Germinal center (tissue), 1 donor: ENCODE measurements at regions not wholly inside any gene's neighbourhood (a gene's known extent, or its start where the extent isn't known, plus 50 kb on each side); places are given as distances from the start of the nearest gene placed in this dataset.
A peak's percentile ranks its signal among the peaks of the same experiment; 100 is the strongest.
"Not testable (repeated sequence)": the region's sequence is repeated elsewhere in the genome, so short reads cannot be mapped to it uniquely, and the experiment has no call there.

Experiments used
- DNase-seq: peaks from one replicate; pipeline ENCODE4 v3.0.0; 2012; ENCODE audit warnings: mixed read lengths, low spot score

DNA sequence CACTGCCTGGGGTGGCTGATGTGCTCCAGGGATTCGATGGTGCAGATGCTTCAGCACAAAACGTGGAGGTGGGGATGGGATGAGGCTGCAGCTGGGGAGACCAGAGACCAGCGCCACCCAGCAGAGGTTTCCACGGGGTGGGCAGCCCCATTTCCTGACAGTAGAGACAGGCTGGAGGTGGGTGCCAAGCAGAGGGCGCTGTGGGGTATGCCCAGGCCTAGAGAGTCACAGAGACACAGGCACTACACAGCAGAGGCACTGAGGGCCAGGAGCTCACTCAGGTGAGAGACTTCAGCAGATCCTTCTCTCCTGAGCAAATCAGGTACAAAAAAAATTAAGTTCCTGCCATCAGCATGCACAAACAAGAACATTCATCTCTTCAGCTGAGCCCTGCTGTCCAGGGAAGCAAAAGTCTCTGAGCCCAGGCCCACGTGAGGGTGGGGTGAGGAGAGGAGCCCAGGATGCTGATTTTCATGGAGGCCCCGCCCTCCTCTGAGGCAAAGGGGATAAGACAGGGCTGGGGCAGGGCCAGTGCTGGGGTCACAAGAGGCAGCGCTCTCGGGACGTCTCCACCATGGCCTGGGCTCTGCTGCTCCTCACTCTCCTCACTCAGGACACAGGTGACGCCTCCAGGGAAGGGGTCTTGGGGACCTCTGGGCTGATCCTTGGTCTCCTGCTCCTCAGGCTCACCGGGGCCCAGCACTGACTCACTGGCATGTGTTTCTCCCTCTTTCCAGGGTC lies 53.1 kb downstream of the GGTLC2 start:
- no peak for DNase-seq

DNA sequence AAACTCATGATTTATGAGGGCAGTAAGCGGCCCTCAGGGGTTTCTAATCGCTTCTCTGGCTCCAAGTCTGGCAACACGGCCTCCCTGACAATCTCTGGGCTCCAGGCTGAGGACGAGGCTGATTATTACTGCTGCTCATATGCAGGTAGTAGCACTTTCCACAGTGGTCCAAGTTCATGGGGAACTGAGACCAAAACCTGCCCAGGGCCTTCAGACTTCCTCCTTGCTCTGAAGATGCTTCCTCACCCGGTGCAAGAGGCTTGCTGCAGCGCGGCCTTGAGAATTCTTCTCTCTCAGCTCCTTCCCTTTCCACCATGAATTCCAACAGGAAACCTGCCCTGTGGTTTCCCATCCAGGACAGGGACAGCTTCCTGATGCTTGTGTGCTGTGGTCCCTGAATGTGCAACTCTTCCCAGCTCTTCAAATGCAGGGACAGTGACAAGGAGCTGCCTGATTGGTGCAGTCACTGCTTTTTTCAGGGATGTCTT lies 53.9 kb downstream of the GGTLC2 start:
- peak; percentile 36 for DNase-seq

DNA sequence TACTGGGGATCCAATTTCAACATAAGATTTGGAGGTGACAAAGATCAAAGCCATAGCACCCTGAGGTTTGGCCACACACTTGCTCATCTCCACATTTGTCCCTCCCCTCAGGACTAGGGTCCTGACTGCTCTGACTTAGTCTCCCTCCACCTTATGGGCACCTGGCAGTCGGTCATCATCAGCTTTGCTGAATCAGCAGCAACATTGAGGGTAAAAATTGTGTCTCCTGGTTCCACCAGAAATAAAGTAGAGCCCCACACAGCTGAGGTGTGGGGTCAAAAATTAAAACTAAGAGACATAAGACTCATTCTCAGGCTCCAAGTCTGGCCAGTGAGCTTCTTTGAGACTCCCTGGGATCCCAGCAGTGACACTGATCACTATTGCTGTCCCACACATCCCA lies 56.2 kb downstream of the GGTLC2 start:
- DNase-seq: no peak

DNA sequence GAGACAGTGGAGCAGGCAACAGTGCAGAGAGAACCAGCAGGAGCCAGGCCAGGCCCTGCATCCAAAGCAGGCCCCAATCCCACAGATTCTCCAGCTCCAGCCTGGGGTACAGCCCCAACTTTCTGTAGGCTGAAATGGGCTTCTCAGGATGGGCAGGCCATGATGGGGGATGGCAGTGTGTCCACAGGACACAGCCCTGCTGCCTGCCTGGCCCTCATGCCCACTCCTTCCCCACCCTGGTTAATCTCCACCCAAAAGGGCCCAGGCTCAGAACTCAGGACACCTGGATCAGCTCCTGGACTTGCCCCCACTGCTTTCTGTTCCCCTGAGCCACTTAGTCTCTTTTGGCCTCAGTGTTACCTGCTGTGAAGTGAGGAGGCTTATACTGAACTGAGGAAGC lies 57.1 kb downstream of the GGTLC2 start:
- not testable (repeated sequence) for DNase-seq

DNA sequence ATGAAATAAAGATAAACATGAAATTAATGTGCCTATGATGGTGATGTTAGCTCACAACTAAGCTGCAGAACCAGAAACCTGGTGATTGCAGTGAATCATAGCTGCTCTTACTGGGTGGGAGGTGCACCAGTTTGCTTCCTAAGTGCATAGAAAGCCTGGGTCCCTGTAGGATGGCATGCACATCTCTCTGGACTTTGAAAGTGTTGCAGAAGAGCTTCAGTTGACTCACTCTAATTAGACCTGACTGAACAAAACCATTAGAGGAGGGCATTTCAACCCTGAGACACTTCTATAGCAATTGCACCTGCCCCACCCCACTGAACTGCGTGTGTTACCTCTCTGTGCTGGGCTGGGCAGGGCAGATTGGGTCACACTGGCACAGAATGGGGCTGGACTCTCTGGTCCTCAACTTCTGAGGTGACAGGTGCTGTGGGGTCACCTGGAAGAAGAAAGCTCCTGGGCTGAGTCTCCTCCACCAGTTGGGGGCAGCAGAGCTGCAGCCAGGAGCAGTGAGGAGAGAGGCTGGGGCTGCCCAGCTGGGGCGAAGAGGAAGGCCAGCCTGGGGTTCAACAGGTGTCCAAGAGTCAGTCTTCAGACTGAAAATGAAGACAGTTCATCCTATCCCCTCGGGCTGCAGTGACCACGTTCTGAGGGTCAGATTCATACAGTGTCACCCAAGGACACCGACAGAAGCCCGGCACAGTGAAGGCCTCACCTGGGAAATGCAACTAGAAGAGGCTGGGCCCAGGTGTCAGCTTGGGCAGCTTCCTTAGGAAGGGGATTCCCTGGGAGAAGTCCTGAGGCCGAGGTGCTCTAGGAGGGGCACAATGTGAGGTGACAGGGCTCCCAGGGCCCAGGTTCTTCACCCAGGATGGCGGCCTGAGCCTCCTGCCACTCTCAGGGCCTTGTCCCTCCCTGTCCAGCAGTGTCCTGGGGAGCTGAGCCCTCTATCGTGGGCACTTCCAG lies 58.1 kb downstream of the GGTLC2 start:
- no peak for DNase-seq

DNA sequence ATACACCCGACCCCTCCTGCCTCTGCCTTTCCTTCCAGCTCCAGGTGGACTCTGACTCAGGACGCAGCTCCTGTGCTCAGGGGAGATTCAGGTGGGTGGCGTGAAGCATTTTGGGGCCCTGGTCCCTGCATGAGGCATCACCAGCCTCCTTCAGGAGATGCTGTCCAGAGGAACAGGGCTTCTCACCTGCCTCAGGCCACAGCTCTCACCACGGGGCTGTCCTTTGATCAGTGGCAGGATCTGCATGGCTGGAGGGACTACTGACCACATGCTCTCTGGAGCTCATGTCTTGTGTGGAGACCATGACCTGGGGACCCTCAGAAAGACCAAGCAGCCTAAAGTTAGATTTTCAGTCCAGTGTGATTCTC lies 58.8 kb downstream of the GGTLC2 start:
- DNase-seq: no peak

DNA sequence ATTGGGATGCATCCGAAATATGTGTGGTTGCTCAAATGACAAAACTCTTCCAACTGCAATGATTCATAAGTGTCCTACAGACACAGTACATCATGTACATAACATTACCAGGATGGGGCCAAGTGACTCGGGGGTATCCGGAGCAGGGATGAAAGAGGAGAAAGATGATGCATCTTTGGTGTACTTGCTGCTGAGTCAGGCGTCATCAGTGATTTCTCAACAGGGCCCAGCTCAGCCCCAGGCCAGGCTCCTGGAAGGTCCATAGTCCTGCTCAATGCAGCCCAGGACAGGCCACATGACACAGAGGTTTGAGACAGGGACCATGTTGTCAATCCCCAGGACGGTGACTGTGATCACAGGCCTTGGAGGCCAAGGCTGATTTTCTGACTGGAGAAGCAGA lies 59.3 kb downstream of the GGTLC2 start:
- no peak for DNase-seq

DNA sequence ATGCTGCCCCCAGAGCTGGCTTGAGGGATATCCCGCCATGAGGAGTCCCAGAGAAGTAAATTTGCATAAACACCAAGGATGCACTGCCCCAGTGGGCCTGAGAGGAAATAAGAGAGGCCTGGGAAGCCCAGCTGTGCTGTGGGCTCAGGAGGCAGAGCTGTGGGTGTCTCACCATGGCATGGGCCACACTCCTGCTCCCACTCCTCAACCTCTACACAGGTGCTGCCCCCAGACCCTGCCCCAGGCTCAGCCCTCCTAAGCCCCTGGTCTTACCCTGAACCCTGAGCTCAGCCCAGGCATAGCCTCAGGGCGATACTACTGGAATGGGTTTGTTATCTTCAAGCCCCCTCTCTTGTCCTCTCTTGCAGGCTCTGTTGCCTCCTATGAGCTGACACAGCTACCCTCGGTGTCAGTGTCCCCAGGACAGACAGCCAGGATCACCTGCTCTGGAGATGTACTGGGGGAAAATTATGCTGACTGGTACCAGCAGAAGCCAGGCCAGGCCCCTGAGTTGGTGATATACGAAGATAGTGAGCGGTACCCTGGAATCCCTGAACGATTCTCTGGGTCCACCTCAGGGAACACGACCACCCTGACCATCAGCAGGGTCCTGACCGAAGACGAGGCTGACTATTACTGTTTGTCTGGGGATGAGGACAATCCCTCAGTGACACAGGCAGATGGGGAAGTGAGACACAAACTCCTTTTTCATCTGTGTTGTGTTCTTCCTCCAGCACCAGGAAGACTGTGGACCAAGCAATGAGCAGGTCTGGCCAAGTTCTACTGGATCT lies 59.9 kb downstream of the GGTLC2 start:
- DNase-seq: no peak

DNA sequence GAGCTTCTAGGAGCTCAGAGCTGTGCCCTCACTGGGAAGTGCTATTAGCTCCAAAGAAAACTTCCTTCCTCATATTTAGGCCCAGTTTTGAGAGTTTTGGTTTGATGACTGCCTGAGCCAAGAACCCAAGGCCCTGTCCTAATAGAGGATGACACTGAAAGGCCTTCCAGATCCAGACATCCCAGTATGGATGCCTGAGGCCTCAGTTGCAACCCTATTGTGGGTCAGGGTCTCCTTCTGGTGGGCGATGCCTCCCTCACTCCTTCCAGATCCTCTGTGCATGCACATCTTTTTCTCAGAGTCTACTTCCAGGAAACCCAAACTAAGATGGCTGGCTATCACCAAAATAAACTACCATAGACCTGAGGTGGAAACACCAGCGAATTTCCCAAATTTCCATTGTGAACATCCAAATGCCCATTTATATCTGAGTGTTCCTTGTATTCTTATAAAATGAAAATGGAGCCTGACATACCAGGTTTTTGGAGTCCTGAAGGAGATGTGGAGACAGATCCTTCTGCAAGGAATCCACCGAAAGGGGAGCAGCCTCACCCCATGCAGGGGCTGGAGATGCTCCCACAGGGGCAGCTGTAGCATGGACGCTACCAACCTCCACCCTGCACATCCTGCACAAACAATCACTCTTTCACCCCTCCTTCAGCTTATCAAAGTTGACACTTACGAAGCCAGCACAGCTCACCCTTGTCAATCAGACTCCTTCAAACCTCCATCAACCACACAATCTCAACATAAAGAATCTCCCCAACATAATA lies 61.1 kb downstream of the GGTLC2 start:
- no peak for DNase-seq

DNA sequence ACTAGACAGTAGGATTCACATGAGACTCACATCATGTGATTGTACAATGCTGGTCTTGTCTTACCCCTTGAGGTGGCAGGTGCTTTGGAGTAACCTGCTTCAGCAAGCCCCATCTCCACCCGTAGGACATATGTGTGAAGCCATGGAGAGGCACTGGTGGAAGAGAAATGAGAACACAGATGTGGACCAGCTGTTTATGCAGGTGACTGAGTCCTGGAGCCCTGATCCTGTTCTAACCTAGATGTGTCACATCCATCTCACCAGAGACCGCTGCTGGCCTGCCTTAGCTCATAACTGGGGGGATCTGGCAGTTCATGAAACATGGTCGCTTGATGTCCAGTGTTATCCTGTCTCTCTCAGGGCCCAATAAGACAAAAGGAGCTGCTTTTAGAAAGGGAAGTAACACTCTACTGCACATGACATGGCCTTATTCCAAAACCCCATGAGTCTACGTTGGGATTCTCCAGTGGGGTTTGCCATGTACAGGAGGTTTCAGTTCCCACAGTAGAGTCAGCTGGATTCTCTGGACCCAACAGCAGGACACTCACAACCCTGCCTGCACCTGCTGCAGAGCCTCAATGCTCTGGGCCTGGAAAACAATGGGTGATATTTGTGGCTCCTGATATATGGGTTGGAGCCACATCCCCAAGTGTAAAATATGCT lies 62.0 kb downstream of the GGTLC2 start:
- DNase-seq: no peak

DNA sequence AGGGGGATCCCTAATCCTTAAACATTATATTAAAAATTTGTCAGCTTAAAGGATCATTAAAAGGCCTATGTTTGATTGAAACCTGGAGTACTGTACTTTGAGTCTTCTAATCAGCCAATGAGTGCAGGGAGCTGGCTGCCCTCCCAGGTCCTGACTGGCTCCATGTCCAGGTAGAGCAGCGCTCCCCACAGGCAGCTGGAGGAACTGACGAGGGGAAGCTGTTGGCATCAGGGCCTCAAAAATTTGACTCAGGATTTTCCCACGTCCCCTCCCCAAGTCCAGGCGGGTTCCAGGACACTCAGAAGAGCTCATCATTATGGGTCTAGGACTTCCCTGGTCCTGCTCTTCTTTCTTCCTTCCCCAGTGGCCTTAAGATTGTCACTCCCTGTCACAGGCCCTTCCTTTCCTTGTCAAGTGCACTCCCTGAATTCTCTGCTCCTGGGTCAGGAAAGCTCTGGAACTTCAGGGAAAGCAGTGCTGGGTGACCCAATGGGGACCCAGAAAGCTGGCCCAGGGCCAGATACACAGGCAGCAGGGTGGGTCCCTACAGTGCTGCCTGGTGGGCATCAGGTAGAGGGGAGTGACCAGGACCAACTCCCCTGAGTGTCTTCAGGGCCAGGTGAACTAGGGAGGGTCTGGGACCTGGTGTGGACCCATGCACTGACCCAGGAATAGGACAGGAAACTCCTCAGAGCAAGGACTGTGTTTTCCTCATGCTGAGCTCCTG lies 65.5 kb downstream of the GGTLC2 start:
- no peak for DNase-seq

DNA sequence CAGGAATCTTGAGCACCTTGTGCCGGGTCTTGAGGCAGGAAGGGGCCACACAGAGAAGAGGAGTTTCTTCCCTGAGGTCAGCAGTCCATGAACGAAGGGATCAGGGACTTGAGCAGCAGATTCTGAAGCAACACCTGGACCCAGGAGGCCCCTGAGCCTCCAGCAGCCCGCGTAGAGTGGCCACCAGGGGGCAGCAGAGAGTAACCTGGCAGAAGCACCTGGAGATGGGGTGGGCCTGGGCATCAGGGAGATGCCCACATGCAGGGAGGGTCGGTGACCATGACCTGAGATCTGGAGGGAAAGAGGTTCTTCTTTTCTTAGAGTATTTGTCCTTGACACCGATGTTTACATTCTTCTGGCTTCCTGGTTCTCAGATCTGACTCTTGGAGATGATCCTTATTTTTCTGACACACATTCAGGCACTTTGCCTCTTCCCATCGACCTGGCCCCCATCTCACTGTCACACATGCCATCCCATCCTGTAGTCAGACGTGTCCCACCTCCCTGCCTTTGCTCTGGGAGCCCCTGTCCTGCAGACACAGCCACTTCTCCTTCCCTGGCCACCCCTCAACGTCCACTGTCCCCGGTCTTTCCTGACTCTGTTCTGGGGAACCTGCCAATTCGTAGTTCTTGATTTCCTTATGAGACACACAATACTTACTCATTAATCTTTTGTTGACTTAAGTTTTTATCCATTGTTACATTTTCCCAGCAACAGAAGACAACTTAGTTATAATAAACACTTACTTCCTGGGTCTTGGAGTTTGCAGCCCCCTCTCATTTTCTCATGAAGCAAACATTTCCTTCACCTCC lies 66.5 kb downstream of the GGTLC2 start:
- DNase-seq: peak; percentile 65

DNA sequence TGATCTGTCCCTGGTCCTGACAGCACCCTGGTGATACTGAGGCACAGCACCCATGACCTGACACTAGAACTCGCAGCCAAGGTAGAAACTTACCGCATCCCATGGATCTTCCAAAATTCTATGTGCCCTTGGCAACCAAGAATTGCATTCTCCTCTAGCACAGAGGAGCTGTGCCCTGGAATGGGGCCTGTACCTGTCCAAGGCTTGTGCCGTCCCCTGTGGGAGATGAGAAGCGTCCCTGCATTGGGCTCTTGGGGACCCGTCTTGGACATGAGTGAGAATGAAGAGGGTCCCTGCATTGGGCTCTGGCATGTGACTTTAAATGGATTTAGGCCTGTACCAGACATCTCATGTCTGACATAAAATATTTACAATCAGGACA lies 67.1 kb downstream of the GGTLC2 start:
- no peak for DNase-seq

DNA sequence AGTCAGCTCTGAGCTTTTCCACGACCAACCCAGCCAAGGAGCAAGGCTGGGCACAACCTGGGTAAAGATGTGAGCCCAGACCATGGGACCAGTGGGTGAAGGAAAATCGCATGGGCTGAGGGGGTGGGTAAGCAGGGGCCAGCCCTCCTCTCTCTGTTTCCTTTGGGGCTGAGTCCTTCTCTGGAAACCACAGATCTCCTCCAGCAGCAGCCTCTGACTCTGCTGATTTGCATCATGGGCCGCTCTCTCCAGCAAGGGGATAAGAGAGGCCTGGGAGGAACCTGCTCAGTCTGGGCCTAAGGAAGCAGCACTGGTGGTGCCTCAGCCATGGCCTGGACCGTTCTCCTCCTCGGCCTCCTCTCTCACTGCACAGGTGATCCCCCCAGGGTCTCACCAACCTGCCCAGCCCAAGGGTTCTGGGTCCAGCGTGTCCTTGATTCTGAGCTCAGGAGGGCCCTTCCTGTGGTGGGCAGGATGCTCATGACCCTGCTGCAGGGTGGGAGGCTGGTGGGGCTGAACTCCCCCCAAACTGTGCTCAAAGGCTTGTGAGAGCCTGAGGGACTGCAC lies 67.8 kb downstream of the GGTLC2 start:
- DNase-seq: peak; percentile 33

DNA sequence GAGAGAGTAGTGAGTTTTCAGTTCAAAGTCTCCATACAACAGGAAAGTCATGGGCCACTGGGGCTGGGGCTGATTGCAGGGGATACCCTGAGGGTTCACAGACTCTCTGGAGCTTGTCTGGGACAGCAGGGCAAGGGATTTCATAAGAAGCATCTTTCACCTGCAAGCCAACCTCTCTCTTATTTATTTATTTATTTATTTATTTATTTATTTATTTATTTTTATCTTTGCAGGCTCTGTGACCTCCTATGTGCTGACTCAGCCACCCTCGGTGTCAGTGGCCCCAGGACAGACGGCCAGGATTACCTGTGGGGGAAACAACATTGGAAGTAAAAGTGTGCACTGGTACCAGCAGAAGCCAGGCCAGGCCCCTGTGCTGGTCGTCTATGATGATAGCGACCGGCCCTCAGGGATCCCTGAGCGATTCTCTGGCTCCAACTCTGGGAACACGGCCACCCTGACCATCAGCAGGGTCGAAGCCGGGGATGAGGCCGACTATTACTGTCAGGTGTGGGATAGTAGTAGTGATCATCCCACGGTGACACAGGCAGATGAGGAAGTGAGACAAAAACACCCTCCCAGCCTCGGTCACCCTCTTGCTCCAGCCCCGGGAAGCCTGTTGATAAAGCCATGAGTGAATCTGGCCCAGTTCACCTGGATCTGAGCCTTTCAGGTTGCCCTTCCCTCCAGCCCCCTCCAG lies 68.4 kb downstream of the GGTLC2 start:
- no peak for DNase-seq

DNA sequence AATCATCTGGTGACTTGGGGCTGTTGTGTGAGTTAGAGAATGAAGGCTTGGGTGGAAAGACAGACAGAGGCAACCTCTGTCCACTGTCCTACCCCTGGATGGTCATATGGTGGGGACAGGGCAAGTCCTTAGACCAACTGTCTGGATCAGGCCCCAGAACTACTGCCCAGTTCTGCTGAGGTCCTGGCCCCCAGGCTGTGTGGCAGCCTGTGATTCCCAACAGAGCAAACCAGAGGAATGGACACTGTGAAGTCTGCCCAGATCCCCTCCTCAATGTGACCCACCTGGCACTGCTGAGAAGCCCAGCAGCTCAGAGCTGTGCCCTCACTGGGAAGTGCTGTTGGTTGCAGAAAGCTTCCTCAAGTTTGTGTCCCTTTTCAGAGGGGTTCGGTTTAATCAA lies 69.0 kb downstream of the GGTLC2 start:
- no peak for DNase-seq

DNA sequence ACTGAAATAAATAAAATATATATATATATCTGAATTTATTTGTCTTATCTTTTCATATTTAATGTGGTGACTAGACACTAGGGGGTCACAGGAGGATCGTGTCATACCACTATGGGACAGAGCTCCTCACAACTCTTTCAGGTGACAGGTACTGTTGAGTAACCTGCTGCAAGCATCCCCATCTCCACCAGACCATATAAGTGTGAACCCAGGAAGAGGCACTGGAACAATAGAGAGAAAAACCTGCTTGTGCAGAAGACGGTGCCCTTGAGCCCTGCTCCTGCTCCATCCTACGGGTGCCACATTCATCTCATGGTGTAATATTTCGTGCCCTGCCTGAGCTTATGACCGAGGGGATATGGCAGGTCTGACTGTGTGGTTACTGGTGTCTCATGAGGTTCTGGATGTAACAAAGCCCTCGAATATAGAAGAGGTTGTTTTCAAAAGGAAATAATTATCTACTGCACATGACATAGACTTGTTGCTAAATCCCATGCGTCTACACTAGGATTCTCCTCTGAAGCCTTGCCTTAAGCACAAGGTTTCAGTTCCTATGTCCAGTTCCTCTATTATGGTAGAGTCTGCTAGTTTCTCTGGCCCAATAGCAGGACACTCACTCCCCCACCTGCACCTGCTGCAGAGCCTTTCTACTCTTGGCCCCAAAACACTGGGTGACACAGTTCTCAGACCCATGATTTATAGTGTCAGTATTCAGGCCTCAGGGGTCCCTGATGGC lies 70.4 kb downstream of the GGTLC2 start:
- peak; percentile 52 for DNase-seq

DNA sequence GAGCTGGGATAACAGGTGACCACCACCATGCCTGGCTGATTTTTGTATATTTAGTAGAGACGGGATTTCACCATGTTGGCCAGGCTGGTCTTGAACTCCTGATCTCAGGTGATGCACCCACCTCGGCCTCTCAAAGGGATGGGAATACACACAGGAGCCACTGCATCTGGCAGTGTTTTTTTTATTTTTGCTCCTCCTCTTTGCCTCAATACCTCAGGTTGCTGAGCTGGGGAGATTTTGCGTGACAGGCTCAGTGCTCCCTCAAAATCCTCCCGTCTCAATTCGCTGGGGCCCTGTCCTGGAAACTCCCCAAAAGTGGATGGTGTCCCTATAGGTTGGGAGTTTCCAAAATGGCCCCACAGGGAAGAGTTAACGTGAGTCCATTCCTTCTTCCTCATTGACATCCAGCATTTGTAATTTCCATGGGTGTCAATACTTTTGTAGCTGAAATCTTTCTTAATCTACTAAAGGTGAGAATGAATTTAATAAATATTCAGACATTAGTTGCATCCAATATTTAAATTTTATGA lies 71.8 kb downstream of the GGTLC2 start:
- DNase-seq: no peak
